HepG2 (cell line): ENCODE measurements at regions not wholly inside any gene's neighbourhood (a gene's known extent, or its start where the extent isn't known, plus 50 kb on each side); places are given as distances from the start of the nearest gene placed in this dataset.

Source experiments
- CC2D1A ChIP-seq: sonication (generic); formaldehyde crosslinking; IDR thresholded peaks from 2 replicates; pipeline ENCODE4 v1.8.1; 2023; ENCODE audit warnings: mild to moderate bottlenecking, missing genetic modification reagents
- ELF3 ChIP-seq: IDR thresholded peaks from 2 replicates; pipeline ENCODE4 v1.6.1; 2016; ENCODE audit warnings: missing genetic modification reagents, missing compliant biosample characterization
- ETV5 ChIP-seq: IDR thresholded peaks from 2 replicates; pipeline ENCODE4 v1.6.1; 2018; ENCODE audit warnings: missing biosample characterization, missing genetic modification reagents, inconsistent platforms, borderline replicate concordance
- FOXA1 ChIP-seq, 2 experiments: fragments of 450-650 bp in 1 of 2; sonication (generic) in 1 of 2; formaldehyde crosslinking in 1 of 2; IDR thresholded peaks; 2 replicates each; pipeline versions ENCODE4 v1.4.0 to v1.6.1; 2016 to 2020; ENCODE audit warnings: missing genetic modification reagents in 1 of 2
- FOXM1 ChIP-seq: sonication (generic); formaldehyde crosslinking; IDR thresholded peaks from 2 replicates; pipeline ENCODE4 v1.5.0; 2020; ENCODE audit warnings: missing genetic modification reagents
- HMG20A ChIP-seq: IDR thresholded peaks from 2 replicates; pipeline ENCODE4 v1.6.1; 2016; ENCODE audit warnings: borderline replicate concordance
- HNF4G ChIP-seq, 2 experiments: sonication (generic) in 1 of 2; formaldehyde crosslinking in 1 of 2; IDR thresholded peaks; 2 replicates each; pipeline versions ENCODE4 v1.4.0 to v1.6.1; 2011 to 2020; ENCODE audit warnings: borderline replicate concordance in 2 of 2, low read depth in 2 of 2, mild to moderate bottlenecking in 2 of 2, low read length in 1 of 2, missing genetic modification reagents in 1 of 2, moderate library complexity in 1 of 2
- ISL2 ChIP-seq: sonication (generic); formaldehyde crosslinking; IDR thresholded peaks from 2 replicates; pipeline ENCODE4 v1.5.0; 2020; ENCODE audit warnings: missing genetic modification reagents
- JUND ChIP-seq: sonication (generic); formaldehyde crosslinking; IDR thresholded peaks from 2 replicates; pipeline ENCODE4 v1.8.0; 2022; ENCODE audit warnings: mild to moderate bottlenecking, missing genetic modification reagents
- KDM2A ChIP-seq: sonication (generic); formaldehyde crosslinking; IDR thresholded peaks from 2 replicates; pipeline ENCODE4 v1.4.0; 2020; ENCODE audit warnings: low read depth, missing genetic modification reagents, borderline replicate concordance
- NR2F6 ChIP-seq, 2 experiments: IDR thresholded peaks; 2 replicates each; pipeline ENCODE4 v1.6.1; 2016; ENCODE audit warnings: antibody characterized with exemption in 1 of 2, mild to moderate bottlenecking in 1 of 2
- PPARG ChIP-seq: conservative IDR thresholded peaks from 2 replicates; pipeline ENCODE4 v1.6.1; 2016; ENCODE audit warnings: missing biosample characterization, missing genetic modification reagents
- RBFOX2 ChIP-seq: fragments of 200-400 bp; formaldehyde crosslinking; IDR thresholded peaks from 2 replicates; pipeline ENCODE4 v1.6.1; 2017; ENCODE audit warnings: low read depth, mild to moderate bottlenecking, low read length
- REPIN1 ChIP-seq: sonication (generic); formaldehyde crosslinking; IDR thresholded peaks from 2 replicates; pipeline ENCODE4 v1.8.0; 2022; ENCODE audit warnings: missing genetic modification reagents, low read depth, mild to moderate bottlenecking, borderline replicate concordance
- ZFP37 ChIP-seq: sonication (generic); formaldehyde crosslinking; IDR thresholded peaks from 2 replicates; pipeline ENCODE4 v1.4.0; 2020; ENCODE audit warnings: missing genetic modification reagents, borderline replicate concordance
- ZNF558 ChIP-seq: sonication (generic); formaldehyde crosslinking; IDR thresholded peaks from 2 replicates; pipeline ENCODE4 v1.9.0; 2022; ENCODE audit warnings: mild to moderate bottlenecking, missing genetic modification reagents, borderline replicate concordance
- ZNF629 ChIP-seq: sonication (generic); formaldehyde crosslinking; conservative IDR thresholded peaks from 2 replicates; pipeline ENCODE4 v1.5.0; 2020; ENCODE audit warnings: missing genetic modification reagents
- ZNF674 ChIP-seq: sonication (generic); formaldehyde crosslinking; IDR thresholded peaks from 2 replicates; pipeline ENCODE4 v1.5.0; 2020; ENCODE audit warnings: low read depth, mild to moderate bottlenecking, missing genetic modification reagents
- ZNF772 ChIP-seq: sonication (generic); formaldehyde crosslinking; IDR thresholded peaks from 2 replicates; pipeline ENCODE4 v1.5.0; 2020; ENCODE audit warnings: mild to moderate bottlenecking, missing genetic modification reagents
- ZNF878 ChIP-seq: sonication (generic); formaldehyde crosslinking; IDR thresholded peaks from 2 replicates; pipeline ENCODE4 v1.8.1; 2023; ENCODE audit warnings: mild to moderate bottlenecking, missing genetic modification reagents, moderate library complexity
- TF ChIP-seq, protein P1 (sequence below): sonication (generic); formaldehyde crosslinking; IDR thresholded peaks from 2 replicates; pipeline ENCODE4 v1.4.0; 2020; ENCODE audit warnings: missing genetic modification reagents
- TF ChIP-seq, protein P2 (sequence below): sonication (generic); formaldehyde crosslinking; IDR thresholded peaks from 2 replicates; pipeline ENCODE4 v1.4.0; 2020; ENCODE audit warnings: missing genetic modification reagents, borderline replicate concordance
- TF ChIP-seq, protein P3 (sequence below): IDR thresholded peaks from 2 replicates; pipeline ENCODE4 v1.6.1; 2016; ENCODE audit warnings: mild to moderate bottlenecking
- TF ChIP-seq, protein P4 (sequence below): sonication (generic); formaldehyde crosslinking; IDR thresholded peaks from 2 replicates; pipeline ENCODE4 v1.4.0; 2020; ENCODE audit warnings: missing genetic modification reagents

DNA sequence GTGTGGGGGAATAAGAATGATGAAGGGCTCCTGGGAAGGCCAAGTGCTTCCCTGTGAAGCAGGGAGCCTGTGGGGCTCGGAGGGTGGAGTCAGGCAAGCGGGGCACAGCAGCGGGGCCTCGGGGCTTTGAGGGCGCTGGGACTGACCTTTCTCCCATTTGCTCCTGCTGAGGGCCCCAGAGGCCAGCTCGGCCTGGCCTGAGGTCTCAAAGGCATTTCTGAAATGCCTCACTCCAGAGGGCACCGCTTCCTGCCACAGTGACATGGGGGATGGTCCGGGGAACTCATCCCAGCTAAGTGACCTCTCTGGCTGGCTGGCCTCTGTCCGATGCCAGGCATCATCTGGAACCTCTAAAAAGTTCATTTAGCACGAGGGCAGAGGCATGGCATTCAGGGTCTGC lies 98.8 kb upstream of the STX18 start (continued):
- TF ChIP-seq, protein P1, sequence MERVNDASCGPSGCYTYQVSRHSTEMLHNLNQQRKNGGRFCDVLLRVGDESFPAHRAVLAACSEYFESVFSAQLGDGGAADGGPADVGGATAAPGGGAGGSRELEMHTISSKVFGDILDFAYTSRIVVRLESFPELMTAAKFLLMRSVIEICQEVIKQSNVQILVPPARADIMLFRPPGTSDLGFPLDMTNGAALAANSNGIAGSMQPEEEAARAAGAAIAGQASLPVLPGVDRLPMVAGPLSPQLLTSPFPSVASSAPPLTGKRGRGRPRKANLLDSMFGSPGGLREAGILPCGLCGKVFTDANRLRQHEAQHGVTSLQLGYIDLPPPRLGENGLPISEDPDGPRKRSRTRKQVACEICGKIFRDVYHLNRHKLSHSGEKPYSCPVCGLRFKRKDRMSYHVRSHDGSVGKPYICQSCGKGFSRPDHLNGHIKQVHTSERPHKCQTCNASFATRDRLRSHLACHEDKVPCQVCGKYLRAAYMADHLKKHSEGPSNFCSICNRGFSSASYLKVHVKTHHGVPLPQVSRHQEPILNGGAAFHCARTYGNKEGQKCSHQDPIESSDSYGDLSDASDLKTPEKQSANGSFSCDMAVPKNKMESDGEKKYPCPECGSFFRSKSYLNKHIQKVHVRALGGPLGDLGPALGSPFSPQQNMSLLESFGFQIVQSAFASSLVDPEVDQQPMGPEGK (CRISPR knock-in tag): peak; percentile 76
- TF ChIP-seq ZNF674 (CRISPR knock-in tag) (no peak), NR2F6 (IDR thresholded peaks at IDR 0.05) (peak; percentile 86), NR2F6 (CRISPR knock-in tag; IDR thresholded peaks at IDR 0.05) (peak; percentile 94), ZFP37 (no peak), REPIN1 (CRISPR knock-in tag) (peak; percentile 67; the same call in 1 of the 2 replicates), ELF3 (CRISPR knock-in tag) (peak; percentile 73), FOXA1 (IDR thresholded peaks at IDR 0.05) (no peak), FOXA1 (CRISPR knock-in tag; IDR thresholded peaks at IDR 0.05) (no peak), ZNF772 (peak; percentile 35; the same call in 1 of the 2 replicates), ETV5 (CRISPR knock-in tag) (peak; percentile 85), ZNF558 (CRISPR knock-in tag) (0 out of 2 replicates have a peak, but pooled peaks have one; percentile 40), HNF4G (IDR thresholded peaks at IDR 0.05; ENCODE audit: borderline replicate concordance, low read depth, low read length) (peak; percentile 67; the same call in 1 of the 2 replicates), HNF4G (CRISPR knock-in tag; IDR thresholded peaks at IDR 0.05; ENCODE audit: borderline replicate concordance, low read depth) (no peak), JUND (CRISPR knock-in tag) (no peak), ISL2 (CRISPR knock-in tag) (peak; percentile 61; the same call in 1 of the 2 replicates), RBFOX2 (no peak), CC2D1A (CRISPR knock-in tag) (no peak), PPARG (CRISPR knock-in tag) (peak; percentile 99), ZNF629 (CRISPR knock-in tag) (0 out of 2 replicates have a peak, but pooled peaks have one; percentile 10), KDM2A (CRISPR knock-in tag) (peak; percentile 55; the same call in 1 of the 2 replicates), HMG20A (CRISPR knock-in tag) (peak; percentile 54; the same call in 1 of the 2 replicates), FOXM1 (CRISPR knock-in tag) (no peak), ZNF878 (CRISPR knock-in tag) (0 out of 2 replicates have a peak, but pooled peaks have one; percentile 28)
- TF ChIP-seq, protein P2, sequence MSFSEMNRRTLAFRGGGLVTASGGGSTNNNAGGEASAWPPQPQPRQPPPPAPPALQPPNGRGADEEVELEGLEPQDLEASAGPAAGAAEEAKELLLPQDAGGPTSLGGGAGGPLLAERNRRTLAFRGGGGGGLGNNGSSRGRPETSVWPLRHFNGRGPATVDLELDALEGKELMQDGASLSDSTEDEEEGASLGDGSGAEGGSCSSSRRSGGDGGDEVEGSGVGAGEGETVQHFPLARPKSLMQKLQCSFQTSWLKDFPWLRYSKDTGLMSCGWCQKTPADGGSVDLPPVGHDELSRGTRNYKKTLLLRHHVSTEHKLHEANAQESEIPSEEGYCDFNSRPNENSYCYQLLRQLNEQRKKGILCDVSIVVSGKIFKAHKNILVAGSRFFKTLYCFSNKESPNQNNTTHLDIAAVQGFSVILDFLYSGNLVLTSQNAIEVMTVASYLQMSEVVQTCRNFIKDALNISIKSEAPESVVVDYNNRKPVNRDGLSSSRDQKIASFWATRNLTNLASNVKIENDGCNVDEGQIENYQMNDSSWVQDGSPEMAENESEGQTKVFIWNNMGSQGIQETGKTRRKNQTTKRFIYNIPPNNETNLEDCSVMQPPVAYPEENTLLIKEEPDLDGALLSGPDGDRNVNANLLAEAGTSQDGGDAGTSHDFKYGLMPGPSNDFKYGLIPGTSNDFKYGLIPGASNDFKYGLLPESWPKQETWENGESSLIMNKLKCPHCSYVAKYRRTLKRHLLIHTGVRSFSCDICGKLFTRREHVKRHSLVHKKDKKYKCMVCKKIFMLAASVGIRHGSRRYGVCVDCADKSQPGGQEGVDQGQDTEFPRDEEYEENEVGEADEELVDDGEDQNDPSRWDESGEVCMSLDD (CRISPR knock-in tag): peak; percentile 93
- TF ChIP-seq, protein P3, sequence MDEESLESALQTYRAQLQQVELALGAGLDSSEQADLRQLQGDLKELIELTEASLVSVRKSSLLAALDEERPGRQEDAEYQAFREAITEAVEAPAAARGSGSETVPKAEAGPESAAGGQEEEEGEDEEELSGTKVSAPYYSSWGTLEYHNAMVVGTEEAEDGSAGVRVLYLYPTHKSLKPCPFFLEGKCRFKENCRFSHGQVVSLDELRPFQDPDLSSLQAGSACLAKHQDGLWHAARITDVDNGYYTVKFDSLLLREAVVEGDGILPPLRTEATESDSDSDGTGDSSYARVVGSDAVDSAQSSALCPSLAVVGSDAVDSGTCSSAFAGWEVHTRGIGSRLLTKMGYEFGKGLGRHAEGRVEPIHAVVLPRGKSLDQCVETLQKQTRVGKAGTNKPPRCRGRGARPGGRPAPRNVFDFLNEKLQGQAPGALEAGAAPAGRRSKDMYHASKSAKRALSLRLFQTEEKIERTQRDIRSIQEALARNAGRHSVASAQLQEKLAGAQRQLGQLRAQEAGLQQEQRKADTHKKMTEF (CRISPR knock-in tag): peak; percentile 57; the same call in 1 of the 2 replicates
- TF ChIP-seq, protein P4, sequence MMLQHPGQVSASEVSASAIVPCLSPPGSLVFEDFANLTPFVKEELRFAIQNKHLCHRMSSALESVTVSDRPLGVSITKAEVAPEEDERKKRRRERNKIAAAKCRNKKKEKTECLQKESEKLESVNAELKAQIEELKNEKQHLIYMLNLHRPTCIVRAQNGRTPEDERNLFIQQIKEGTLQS: 0 out of 2 replicates have a peak, but pooled peaks have one; percentile 13
